ENCODE measurements at regions not wholly inside any gene's neighbourhood (a gene's known extent, or its start where the extent isn't known, plus 50 kb on each side); places are given as distances from the start of the nearest gene placed in this dataset.
"Not testable (repeated sequence)": the region's sequence is repeated elsewhere in the genome, so short reads cannot be mapped to it uniquely, and the experiment has no call there.

DNA sequence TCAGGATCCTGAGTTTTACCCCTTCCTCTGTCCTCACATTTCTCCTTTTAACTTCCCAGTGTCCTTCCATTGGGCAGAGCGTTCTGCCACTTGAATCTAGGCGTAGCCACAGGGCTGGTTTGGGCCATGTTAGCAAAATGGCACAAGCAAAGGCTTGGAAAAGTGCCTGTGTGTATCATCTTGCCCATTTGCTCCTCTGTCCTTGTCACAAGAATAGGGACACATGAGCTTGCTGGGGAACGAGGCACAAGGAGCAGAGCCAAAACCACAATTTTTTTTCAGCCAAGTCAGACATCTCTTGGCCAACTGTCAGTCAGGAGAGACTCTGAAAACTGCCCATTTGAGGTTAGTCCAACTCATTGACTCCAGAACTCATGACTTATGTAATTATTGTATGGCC is 285.2 kb downstream of the ZNF248 start:
- no peak for DNase-seq (ENCODE audit: low spot score)

DNA sequence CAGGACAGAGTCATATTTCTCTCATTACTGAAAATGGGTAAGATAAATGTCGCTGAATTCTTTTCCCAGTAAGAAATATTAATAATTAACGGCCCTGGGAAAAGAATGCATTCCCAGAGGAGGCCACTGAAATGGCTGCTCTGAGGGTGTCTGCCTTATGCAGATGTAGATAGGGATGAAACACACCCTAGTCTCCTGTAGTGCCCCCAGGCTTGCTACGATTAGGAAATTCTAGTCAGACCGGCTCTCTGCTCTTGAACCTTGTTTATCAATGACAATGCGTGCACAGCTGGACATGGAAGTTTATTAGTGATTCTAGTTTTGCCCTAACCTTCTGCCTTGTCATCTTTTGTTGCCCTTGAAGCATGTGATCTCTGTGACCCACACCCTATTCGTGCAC is 291.1 kb downstream of the ZNF248 start:
- DNase-seq (ENCODE audit: low spot score), result no peak

DNA sequence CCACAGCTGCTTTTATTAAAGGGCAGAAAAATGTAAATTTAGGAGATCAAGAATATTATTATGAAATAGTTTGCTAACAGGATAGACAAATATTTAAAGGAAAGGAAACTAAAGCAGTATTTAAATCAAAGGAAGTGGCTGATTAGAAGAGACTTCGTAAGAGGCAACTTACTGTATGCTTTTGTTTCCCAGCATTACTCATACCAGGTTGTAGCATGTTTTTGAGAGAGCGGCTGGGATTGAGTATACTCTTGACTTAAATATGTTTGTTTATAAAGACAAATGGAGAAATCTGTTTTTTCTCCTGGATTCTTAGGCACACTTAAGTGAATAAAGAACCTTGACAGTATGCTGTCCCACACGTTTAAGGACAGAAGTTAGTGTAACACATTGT is 293.7 kb downstream of the ZNF248 start:
- DNase-seq (ENCODE audit: low spot score), result no peak

DNA sequence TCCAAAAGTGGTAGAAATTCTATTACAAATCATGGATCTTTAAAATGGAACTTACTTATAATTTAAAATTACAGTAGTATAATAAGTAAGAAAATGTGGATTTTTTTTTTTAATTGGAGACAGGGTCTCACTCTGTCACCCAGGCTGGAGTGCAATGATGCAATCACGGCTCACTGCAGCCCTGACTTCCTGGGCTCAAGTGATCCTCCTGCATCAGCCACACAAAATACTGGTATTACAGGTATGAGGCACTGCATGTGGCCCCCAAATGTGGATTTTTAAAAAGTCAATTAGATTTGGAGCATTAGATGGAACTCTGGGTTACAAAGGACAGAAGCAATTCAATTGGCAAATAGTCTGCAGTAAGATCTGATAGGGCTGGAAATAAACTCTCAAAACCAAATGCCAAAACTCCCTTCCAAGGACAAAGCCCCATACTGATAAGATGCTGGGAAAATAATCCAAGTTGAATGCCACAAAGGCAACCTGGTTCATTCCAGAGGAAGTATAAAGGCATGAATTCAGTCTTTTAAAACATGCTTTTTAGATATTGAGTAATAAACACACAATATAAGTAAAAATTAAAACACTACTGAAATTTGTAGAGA is 294.2 kb downstream of the ZNF248 start:
- no peak for DNase-seq (ENCODE audit: low spot score)

DNA sequence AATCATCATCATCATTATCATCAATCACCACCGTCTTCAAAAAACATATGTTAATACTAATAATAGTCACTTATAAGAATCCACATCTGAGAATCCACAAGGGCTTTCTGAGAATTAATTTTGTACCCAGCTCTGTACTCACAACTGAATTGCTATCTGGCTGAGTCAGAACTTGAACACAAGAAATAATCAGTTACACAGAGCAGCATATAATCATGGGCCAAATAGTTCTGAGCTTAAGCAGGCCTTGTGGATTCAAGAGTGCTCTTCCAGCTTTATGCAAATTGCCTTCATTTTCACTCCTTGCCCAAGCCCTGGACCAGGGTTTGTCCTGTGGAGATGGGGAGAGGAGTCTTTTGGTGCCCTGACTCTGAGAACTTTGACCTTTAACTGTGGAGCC is 304.5 kb downstream of the ZNF248 start:
- no peak for DNase-seq (ENCODE audit: low spot score)

DNA sequence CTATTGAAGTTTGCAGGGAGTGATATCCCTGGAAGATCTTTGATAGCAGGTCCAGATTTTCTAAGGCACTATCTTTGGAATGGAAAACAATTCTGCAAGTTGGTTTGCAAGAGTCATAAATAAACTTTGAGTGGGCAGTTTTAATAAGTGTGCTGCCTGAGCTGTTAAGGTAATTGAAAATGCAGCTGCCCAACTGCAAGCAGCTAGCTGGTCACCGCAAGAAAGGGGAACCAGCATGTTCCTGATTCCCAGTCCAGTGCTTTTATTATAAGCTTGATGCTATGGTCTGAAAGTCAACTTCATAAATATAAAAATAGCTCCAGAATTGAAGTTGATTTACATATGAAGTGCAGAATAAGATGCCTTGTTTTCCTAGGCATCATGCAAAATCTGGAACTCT is 308.4 kb downstream of the ZNF248 start:
- DNase-seq (ENCODE audit: low spot score), result no peak

DNA sequence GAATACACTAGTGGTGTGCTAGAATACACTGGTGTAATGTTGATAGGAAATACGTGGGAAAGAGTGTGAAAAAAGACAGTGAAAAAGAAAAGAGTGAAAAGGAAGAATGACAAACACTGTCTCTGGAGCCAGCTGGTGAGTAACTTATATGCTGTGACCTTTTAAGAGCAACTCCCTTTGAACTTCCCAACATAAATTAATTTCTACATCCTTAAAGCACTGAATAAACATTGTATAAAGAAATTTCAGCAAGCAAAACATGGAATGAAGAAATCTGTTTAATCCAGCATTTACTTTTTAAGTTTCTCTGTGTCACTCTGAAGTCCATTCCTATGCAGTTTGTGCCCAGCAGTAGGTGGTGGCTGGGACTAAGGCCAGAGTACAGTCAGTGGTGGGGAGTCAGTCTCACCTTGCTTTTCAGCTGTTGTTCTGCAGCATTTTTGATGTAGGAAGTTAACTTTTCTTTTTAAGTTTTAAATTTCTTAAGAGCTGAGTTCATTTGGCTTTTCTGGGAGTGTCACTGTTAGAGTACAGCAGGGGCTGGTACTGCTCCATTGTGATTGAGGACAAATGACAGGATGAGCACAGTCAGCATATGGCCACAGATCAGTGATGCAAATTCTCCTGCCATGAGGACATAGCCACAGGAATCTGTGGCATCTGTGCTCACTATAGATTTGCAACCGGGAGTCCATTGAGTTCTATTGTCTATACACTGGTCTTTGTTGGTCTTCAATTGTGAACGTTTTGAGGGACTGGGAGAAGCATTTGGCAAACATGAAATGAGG is 321.8 kb downstream of the ZNF248 start:
- DNase-seq (ENCODE audit: low spot score), result no peak

DNA sequence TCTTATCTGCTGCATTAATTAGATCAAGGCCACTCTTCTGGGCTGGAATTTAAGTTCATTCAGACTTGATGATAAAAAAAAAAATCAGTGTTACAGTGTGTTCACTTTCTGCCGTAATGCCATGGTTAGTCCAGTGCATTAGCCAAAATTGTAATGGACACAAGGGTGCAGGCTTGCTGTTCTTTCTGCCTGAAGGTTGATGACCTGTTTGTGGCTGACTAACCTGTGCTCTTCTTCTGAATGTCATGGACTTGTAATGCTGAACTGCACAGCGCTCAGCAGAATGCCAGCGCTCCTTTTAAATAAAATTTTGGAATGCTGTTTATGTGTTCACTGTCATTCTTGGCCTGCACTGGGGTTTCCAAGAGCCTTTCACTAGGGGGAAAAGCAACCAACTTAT is 323.2 kb downstream of the ZNF248 start:
- DNase-seq (ENCODE audit: low spot score), result no peak

DNA sequence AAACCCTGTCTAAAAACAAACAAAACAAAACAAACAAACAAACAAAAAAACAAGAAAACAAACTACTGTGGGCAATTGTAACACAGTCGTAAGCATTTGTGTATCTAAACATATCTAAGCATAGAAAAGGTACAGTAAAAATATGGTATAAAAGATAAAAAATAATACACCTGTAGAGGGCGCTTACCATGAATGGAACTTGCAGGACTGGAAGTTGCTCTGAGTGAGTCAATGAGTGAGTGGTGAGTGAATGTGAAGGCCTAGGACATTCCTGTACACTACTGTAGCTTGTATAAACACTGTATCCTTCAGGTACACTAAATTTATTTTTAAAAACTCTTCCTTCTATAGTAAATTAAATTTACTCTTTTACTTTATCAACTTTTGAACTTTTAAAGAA is 332.0 kb downstream of the ZNF248 start:
- DNase-seq (ENCODE audit: low spot score), result not testable (repeated sequence)

DNA sequence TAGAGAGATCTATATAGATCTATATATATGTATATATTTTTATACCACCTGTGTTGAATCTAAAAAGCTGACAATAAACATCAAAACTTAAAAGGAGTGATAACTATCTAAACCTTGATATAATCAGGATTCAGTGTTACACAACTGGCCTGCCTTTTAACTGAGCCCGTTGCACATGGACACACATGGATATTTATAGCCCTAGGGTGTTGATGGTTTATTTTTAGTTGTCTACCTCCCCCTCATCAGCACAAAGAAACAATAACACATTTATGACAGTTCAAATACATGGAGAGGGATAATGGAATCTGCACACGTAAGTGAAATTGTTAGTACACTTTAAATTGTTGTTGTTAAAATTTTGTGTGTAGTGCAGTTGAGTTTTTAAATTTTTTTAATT is 336.9 kb downstream of the ZNF248 start:
- DNase-seq (ENCODE audit: low spot score), result no peak

DNA sequence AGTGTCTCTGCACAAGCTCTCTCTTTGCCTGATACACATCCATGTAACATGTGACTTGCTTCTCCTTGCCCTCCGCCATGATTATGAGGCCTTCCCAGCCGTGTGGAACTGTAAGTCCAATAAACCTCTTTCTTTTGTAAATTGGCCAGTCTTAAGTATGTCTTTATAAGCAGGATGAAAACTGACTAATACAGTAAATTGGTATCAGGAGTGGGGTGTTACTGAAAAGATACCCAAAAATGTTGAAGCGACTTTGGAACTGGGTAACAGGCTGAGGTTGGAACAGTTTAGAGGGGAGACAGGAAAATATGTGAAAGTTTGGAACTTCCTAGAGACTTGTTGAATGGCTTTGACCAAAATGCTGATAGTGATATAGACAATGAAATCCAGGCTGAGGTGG is 346.9 kb downstream of the ZNF248 start:
- not testable (repeated sequence) for DNase-seq (ENCODE audit: low spot score)

DNA sequence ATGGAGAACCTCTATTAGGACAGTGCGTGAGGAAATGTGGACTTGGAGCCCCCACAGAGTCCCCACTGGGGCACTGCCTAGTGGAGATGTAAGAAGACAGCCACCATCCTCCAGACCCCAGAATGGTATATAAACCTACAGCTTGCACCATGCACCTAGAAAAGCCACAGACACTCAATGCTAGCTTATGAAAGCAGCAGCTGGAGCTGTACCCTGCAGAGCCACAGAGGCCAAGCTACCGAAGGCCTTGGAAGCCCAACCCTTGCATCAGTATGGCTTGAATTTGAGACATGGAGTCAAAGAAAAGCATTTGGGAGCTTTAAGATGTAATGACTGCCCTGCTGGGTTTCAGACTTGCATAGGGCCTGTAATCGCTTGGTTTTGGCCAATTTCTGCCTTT is 361.3 kb downstream of the ZNF248 start:
- no peak for DNase-seq (ENCODE audit: low spot score)

DNA sequence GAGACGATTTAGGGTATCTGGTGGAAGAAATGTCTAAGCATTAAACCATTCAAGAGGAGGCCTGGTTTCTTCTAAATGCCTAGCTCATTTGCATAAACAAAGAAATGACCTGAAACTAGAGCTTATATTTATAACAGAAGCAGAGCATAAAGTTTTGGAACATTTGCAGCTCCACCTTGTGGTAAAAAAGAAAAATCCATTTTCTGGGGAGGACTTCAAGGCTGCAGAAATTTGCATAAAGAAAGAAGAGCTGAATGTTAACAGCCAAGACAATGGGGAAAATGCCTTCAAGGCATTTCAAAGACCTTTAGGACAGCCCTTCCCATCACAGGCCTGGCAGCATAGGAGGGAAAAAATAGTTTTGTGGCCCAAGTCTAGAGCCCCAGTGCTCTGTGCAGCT is 362.0 kb downstream of the ZNF248 start:
- DNase-seq (ENCODE audit: low spot score), result no peak

DNA sequence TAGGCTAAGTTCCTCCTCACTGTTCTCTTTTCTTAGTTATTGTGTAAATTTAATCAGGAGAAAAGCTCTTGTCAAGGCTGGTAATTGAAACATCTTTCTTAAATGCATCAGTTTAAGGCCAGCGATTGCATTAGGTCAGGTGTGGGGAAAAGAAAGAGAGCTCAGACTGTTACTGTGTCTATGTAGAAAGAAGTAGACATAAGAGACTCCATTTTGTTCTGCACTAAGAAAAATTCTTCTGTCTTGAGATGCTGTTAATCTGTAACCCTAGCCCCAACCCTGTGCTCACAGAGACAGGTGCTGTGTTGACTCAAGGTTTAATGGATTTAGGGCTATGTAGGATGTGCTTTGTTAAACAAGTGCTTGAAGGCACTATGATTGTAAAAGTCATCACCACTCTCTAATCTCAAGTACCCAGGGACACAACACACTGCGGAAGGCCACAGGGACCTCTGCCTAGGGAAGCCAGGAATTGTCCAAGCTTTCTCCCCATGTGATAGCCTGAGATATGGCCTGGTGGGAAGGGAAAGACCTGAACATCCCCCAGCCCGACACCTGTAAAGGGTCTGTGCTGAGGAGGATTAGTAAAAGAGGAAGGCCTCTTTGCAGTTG is 364.1 kb downstream of the ZNF248 start:
- DNase-seq (ENCODE audit: low spot score), result not testable (repeated sequence)

DNA sequence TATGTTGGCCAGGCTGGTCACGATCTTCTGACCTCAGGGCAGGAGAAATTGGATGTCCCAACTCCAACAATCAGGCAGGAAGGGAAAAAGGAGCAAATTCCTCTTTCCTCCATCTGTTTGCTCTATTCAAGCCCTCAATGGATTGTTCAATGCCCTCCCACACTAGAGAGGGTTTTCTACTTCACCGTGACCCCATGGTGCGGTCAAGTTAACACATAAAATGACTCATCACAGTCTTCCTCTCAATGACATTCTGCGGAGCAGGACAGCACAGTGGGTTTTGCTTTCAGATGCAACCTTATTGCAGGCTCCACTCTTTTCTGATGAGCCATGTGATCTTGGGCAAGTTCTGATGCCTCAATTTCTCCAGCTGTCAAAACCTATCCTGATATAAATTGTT is 364.9 kb downstream of the ANKRD30A start:
- no peak for DNase-seq (ENCODE audit: low spot score)

DNA sequence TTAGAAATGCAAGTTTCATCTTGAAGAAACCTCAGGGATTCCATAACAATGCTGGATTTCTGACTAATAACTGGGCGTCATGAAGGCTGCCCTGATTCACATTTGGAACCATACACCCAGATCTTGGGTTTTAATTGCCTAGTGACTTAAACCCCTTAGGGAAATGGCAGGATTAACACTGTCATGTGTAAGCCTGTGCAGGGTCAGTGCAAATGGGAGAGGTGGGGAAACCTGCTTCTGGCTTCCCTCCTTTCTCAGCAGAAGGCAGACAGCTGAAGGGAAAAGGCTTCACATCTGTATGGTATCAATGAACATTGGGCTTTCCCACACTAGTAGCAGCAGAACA is 364.2 kb downstream of the ANKRD30A start:
- no peak for DNase-seq (ENCODE audit: low spot score)

DNA sequence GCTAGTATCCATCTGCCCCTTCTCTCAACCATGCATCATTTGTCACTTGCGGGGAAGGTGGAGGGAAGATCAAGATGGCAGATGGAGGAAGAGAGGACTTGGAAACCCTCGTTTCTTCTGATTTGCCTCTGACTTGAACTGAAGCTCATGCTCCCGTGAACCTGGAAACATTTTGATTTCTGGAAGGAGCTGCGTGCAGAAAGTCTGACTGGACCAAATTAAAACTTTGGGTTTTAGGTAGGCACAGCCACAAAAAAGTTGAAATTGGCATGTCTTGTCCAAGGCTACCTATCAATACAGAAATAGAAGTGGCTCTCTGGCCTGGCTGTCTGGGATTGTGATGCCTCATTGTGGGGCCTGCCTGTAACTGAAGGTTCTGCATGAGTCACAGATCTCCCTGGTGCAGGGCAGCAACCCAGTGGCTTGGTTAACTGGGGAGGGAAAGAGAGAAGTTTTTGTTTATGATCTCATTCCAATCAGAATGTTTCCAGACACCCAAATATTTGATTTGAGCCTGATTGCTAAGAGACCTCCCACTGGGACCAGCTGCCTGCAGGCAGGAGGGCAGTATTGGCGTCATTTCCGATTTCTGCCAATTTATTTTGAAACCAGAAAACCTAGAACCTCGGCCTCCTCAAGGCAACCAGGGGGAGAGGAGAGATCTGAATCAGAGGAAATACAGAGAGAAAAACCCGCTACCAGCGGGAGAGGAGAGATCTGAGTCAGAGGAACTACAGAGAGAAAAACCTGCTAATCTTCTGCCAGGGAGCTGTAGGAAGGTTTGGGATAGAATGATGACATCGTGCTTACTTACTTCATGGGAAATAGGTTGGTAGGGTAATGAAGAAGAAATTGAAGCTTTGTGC is 363.6 kb downstream of the ANKRD30A start:
- DNase-seq (ENCODE audit: low spot score), result no peak

DNA sequence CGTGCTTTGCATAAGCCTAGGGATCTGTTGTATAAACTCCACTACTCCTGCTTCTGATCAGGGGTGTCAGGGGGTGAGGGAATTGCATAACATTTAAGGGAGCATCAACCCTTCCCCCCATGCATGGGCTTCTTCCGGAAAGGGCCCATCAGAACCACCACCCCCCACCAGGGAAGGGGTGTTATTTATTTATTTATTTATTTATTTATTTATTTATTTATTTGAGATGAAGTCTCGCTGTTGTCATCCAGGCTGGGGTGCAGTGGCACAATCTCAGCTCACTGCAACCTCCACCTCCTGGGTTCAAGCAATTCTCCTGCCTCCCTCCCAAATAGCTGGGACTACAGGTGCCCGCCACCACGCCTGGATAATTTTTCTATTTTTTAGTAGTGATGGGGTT is 355.2 kb downstream of the ANKRD30A start:
- DNase-seq (ENCODE audit: low spot score), result not testable (repeated sequence)

DNA sequence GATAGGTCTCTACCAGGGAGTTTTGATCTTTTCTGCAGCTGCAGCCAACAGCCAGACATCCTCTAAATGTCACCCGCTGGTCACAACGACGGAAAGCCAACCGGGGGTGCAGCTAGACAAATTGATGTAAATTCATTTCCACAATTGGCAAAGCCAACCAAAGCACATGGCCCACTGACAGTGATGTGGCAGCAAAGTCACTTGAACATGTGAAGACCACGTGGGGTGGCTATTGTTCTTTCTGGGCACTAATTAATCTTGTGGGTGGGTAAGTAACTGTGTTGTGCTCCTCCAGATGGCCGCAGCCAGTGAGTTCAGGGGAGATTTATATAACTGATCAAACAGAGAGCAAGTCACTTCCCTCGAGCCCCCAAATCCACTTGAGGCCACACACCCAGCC is 354.1 kb downstream of the ANKRD30A start:
- no peak for DNase-seq (ENCODE audit: low spot score)

DNA sequence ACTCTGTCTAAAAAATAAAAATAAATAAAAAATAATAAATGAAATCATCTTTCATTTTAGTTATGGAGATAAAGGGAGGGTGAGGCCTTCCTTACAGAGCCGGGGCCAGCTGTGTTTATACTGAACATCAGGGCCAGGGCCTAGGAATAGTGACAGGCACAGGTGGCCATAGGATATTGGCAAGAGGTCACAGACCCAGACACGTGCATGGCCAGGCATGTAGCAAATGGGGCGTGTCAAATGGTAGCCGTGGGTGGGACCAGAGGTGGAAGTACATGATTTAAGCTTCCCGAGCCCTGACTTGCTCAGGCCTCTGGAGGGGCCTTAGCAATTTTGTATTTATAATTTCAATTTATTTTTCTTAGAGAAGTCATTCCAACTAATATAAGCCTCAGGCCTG is 353.0 kb downstream of the ANKRD30A start:
- no peak for DNase-seq (ENCODE audit: low spot score)

DNA sequence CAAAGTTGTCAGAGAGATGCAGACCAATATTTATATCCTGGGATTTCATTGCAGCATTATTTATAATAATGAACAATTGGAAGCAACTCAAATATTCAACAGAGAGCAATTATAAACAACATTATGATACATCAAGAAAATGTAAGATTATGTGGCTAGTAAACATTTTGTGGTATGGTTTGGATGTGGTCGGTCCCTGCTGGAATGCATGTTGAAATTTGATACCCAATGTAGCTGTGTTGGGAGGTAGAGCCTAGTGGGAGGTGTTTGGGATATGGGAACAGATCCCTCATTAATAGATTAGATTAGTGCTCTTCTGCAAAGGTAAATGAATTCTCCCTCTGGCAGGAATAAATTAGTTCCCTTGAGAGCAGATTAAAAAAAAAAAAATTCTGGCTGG is 350.9 kb downstream of the ANKRD30A start:
- no peak for DNase-seq (ENCODE audit: low spot score)

DNA sequence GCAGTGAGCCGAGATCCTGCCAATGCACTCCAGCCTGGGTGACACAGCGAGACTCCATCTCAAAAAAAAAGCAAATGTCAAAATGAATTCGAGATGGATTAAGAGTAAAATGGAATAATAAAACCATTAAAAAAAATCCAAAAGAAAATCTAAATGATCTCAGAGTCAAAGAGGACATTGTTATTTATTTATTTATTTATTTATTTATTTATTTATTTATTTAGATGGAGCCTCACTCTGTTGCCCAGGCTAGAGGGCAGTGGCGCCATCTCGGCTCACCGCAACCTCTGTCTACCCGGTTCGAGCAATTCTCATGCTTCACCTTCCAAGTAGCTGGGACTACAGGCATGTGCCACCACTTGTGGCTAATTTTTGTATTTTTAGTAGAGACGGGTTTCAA is 349.2 kb downstream of the ANKRD30A start:
- DNase-seq (ENCODE audit: low spot score), result no peak

DNA sequence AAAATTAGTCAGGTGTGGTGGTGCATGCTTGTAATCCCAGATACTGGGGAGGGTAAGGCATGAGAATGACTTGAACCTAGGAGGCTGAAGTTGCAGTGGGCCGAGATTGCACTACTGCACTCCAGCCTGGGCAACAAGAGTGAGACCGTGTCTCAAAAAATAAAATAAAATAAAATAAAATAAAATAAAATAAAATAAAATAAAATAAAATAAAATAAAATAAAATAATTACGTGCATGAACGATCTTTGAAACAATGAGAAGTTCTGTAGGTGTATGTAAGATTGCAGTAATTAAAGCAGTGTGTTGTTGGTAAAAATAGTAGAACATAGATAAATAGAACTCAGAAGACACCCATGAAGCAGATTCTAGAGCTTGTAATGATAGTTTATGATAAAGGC is 348.5 kb downstream of the ANKRD30A start:
- no peak for DNase-seq (ENCODE audit: low spot score)
